Fibroblast of lung (primary cell): ENCODE measurements at regions not wholly inside any gene's neighbourhood (a gene's known extent, or its start where the extent isn't known, plus 50 kb on each side); places are given as distances from the start of the nearest gene placed in this dataset.

Source experiments
- EZH2 ChIP-seq: IDR thresholded peaks from 2 replicates; pipeline ENCODE4 v1.5.1; 2012; ENCODE audit warnings: low read length, control low read depth, mild to moderate bottlenecking; ENCODE audit errors: missing control alignments
- TF ChIP-seq, protein P1 (sequence below), 2 donors: IDR thresholded peaks in 1 of 2; conservative IDR thresholded peaks in 1 of 2; 1 replicate in 1 of 2; 2 replicates in 1 of 2; pipeline ENCODE4 v1.5.1; 2011 to 2012; ENCODE audit warnings: low read length in 2 of 2, control low read depth in 1 of 2, inconsistent platforms in 1 of 2, low read depth in 1 of 2, mild to moderate bottlenecking in 1 of 2

DNA sequence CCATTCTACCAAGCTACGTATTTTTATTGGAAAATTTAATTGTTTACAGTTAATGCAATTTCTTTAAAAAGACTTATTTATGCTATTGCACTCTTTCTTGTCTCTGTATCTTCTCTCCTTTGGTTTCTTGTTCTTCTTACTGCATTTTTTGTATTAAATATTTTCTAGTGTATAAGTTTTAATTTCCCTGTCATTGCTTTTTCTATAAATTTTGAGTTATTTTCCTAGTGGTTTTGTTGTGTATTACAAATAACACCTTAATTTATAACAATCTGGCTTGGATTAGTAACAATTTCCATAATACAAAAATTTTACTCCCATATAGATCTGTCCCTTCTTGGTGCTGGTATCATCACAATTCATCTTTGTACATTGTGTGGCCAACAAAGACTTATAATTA lies 303.5 kb upstream of the SPOCK3 start:
- TF ChIP-seq, protein P1, sequence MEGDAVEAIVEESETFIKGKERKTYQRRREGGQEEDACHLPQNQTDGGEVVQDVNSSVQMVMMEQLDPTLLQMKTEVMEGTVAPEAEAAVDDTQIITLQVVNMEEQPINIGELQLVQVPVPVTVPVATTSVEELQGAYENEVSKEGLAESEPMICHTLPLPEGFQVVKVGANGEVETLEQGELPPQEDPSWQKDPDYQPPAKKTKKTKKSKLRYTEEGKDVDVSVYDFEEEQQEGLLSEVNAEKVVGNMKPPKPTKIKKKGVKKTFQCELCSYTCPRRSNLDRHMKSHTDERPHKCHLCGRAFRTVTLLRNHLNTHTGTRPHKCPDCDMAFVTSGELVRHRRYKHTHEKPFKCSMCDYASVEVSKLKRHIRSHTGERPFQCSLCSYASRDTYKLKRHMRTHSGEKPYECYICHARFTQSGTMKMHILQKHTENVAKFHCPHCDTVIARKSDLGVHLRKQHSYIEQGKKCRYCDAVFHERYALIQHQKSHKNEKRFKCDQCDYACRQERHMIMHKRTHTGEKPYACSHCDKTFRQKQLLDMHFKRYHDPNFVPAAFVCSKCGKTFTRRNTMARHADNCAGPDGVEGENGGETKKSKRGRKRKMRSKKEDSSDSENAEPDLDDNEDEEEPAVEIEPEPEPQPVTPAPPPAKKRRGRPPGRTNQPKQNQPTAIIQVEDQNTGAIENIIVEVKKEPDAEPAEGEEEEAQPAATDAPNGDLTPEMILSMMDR (conservative IDR thresholded peaks at IDR 0.05 in 1 of 2, IDR thresholded peaks at IDR 0.05 in 1 of 2; ENCODE audit: low read depth in 1 of 2, low read length in 2 of 2): no peak
- TF ChIP-seq EZH2: no peak
